NCI-H1105 treated with DMSO at 0.1 percent for 48 hours (cell line): ENCODE measurements at regions not wholly inside any gene's neighbourhood (a gene's known extent, or its start where the extent isn't known, plus 50 kb on each side); places are given as distances from the start of the nearest gene placed in this dataset.

Source experiments
- DNase-seq: peaks from one replicate; lab custom pipeline; 2025; lab: John Stamatoyannopoulos, UW

DNA sequence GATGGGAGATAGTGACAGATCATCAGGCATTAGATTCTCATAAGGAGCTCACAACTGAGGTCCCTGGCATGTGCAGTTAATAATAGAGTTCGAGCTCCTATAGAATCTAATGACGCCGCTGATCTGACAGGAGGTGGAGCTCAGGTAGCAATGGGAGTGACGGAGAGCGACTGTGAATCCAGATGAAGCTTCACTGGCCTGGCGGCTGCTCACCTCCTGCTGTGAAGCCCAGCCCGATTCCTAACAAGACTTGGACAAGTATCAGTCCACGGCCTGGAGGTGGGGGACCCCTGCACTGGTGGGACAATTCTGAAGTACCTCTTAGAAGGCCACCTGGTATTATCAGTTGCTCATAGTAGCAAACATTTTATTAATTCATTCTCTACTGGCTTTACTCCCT lies 377.9 kb upstream of the ITGA1 start:
- DNase-seq = no peak

GRCh38 chr5:52419357-52419756 lies 368.4 kb upstream of the ITGA1 start:
- no peak for DNase-seq

DNA sequence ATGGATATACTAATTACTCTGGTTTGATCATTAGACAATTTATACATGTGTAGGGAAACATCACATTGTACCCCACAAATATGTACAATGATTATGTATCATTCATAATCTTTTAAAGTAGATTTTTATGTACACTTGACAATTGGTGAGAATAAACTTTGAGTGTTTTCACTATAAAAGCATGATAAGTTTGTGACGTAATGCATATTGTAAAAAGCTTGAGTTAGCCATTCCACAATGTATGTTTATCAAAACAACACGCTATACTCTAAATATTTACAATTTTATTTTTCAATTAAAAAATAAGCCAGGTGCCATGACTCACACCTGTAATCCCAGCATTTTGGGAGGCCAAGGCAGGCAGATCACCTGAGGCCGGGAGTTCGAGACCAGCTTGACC lies 360.1 kb upstream of the ITGA1 start:
- DNase-seq = no peak

- DNase-seq = no peak
Observed at GRCh38 chr5:52428977-52429489, 358.7 kb upstream of the ITGA1 start.

DNA sequence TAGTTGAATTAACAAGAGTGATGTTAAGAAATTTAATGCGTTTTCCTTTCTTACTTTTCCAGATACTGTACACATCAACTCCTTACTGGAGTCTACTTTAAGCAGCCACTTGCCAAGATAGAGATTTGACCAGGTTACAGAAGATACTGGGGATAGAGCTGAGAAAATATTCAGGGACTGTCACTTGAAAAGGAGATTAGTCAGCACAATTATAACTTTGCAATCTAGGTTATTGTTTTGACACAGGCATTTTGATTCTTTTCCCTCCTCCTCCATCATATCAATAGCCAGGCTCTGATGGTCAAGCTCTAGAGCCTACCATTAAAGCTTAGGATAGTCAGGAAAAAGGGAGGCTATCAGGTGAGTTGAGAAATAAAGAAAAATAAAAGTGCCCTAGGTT lies 345.9 kb upstream of the ITGA1 start:
- no peak for DNase-seq

DNA sequence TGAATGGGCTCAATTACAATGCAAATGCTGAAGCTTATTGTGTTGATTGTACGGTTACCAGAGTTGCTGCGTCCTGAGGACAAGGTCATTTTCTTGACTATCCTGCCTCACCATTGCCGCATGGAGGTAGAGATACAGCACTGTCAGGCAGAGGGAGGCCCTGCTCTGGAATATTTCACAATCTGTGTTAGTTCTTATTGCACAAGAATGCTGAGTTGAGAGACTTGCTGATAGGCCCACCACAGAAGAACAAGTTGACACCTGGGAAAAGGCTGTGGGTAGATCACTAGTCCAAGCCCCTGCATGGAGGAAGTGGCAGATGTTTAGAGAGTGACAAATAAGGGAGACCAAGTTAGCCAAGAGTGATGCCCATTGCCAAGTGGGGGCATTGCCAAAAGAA lies 344.5 kb upstream of the ITGA1 start:
- no peak for DNase-seq

GRCh38 chr5:52448111-52448510 lies 339.6 kb upstream of the ITGA1 start:
- no peak for DNase-seq

DNA sequence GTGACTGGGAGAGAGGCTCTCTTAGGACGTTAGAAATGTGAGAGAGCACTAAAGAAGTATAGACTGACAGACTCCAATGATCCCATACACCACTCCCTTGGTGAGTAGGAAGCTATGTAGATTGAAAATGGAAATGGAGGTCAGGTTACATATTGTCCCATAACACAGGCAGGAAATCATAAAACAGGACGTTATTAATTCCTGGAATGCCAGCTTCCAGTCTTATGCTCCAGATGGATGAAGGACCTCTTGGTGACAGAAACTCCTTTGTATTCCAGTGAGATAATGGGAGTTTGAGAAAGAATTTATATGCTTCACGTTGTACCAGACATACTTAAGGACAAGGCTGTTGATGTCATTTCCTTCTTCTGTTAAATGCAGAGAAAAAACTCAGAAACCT lies 338.2 kb upstream of the ITGA1 start:
- no peak for DNase-seq

DNA sequence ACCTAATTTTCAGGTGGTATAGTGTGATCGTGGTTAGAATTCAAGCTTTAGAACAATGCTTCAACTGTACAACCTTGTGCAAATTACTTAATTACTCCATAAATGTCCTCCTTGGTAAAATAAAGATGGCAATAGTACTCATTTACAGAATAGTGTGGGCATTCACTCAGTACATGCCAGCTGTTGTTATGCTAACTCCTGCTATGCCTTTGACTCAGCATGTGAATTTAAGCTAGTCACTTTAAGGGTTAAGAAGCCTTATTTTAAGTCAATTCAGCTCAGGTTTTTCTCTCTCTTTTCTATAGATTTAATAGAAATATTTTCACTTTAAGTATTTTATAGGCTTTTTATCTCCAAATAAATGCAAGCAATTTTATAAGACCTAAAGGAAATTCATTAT lies 335.6 kb upstream of the ITGA1 start:
- DNase-seq = no peak

DNA sequence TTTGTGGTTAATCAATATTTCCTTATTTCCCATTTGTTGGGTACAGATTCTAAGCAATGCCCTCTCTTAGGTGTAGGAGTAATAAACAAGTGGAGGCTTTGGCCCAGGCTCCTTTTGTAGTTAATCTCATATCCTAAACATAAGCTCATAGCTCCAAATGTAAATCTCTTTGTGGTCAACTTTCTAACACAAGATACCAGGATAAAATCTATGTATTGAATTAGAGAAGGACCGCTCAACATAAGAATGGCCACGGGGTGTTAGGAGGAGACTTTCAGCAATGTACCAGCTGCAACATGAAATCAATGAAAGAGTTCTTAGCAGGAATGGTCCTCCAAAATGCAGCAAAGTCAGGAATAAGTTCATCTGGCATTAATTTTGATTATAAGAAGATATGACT lies 334.5 kb upstream of the ITGA1 start:
- no peak for DNase-seq

GRCh38 chr5:52455920-52456319 lies 331.8 kb upstream of the ITGA1 start:
- DNase-seq = no peak

- no peak for DNase-seq
Observed at GRCh38 chr5:52457810-52458209, 329.9 kb upstream of the ITGA1 start.

DNA sequence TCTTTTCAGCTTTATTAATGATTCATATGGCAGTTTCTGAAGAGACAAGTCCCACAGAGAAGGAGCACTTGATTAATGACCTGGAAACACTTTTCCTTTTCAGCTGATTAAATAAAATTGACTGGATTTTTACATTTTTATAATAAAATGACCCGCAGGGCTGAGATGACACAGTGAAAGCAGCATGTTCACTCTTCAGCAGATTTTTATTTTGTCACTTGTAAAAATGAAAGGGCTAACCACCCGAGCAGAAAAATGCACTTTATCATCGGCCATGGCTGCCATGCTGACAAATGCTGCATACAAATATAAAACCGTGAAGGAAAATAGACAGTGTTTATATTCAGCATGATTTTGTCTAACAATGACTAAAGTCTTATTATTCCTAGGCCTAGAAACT lies 321.6 kb upstream of the ITGA1 start:
- DNase-seq = peak; percentile 58

- DNase-seq = no peak
Observed at GRCh38 chr5:52466749-52467520, 320.8 kb upstream of the ITGA1 start.

- DNase-seq = no peak
Observed at GRCh38 chr5:52468976-52469375, 318.7 kb upstream of the ITGA1 start.

GRCh38 chr5:52469420-52469819 lies 318.3 kb upstream of the ITGA1 start:
- no peak for DNase-seq

DNA sequence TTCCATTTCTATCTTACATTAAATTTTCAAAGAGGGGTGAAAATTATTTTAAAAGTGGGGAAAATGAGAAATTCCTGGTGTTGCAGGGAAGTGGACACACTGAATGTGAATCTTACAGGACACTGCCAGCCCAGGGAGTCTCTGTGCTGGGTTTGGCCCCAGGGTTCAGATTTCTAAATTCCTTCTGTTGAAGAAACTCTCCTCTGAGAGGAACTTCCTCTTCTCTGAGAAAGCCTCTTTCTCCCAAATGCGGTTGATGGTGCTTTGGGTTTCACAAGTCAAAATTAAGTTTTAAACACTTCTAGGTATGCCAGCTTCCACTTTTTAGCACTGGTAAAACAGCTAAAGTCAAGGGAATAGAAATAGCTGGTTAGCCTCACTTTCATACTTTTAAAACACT lies 317.9 kb upstream of the ITGA1 start:
- no peak for DNase-seq

DNA sequence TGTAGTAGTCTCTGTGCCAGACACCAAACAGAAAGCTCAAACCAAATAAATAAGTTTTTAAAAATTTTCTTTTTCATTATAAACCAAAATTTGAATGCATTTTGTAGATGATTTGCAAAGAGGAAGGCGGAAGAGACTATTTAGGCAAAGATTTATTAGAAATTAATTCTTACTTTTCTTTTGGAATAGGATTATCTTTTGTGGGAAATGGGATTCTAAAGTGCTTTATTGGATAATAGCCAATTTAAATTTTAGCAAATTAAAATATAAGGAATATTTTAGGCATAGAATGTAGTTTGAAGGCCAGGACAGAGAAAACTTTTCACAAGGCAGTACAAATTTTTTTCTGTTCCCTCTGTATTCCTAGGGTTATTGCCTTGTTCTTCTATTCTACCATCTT lies 311.4 kb upstream of the ITGA1 start:
- no peak for DNase-seq

- no peak for DNase-seq
Observed at GRCh38 chr5:52481201-52481600, 306.5 kb upstream of the ITGA1 start.

DNA sequence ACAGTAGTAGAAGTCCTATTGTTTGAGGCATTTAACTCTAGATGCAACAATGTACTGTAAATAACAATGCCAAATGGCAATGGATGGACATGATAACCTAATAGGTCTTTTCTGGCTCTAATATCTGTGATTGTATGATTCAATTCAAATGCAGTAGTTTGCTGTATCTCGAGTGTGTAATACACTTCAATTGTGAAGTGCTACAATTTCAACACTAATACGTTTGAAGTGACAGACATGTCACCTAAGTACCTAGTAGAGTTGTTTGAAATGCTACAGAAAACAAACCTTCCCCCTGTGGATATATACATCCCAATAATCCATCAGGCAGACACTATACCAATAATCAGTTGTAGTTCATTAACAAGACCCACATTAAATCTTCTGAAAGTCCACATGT lies 305.9 kb upstream of the ITGA1 start:
- no peak for DNase-seq

DNA sequence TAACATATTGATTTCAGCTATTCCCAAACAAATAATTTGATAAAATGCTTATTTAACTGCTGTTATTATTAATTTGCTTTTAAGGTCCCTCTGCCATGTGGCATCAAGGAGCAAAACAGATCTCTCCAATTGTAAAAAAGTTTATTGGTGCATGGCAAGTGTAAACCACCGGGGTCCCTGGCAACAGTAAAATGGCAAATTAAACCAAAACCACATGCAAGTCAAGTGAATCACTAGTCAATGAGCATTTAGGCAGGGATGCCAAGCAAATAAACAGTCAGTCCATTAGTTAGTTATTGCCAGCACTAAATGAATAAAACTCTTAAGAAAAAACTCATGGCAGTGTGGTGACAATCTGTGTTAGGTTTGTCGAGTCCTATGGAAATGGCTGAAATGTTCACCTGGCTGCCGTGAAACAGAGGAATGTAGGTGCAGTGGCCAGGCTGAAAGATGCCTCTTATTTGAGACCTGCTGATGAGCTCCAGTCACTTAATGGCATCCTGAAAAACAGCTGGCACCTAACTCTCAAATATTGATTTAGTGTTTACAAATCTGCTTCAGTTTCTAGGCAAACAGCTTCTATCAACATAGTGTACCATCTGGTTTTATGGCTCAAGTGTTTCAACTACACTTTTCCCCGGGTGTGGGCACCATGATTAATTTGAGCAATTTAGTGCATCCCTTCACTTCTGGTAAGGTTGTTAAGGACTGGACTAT lies 296.5 kb upstream of the ITGA1 start:
- DNase-seq = peak; percentile 95

DNA sequence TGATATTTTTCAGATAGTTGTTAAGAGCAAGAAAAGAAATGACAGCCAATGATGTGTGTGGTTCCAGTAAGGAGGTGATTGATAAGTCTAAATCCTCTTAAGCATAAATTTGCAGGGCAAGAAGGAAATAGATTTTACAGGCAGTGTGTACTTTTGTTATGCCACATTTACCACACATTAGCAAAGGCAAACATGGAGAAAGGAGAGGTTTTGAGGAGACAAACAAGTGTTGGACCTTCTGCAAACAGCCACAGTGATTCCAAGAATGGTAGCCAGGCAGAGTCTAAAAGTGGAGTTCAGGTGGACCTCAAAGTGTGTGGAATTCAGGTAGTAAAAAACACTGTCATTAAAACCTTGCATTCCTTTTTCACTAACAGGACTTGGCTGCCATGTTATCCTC lies 295.9 kb upstream of the ITGA1 start:
- DNase-seq = peak; percentile 80

- DNase-seq = no peak
Observed at GRCh38 chr5:52497133-52497693, 290.5 kb upstream of the ITGA1 start.
